ENCODE measurements at regions not wholly inside any gene's neighbourhood (a gene's known extent, or its start where the extent isn't known, plus 50 kb on each side); places are given as distances from the start of the nearest gene placed in this dataset.
A peak's percentile ranks its signal among the peaks of the same experiment; 100 is the strongest.

DNA sequence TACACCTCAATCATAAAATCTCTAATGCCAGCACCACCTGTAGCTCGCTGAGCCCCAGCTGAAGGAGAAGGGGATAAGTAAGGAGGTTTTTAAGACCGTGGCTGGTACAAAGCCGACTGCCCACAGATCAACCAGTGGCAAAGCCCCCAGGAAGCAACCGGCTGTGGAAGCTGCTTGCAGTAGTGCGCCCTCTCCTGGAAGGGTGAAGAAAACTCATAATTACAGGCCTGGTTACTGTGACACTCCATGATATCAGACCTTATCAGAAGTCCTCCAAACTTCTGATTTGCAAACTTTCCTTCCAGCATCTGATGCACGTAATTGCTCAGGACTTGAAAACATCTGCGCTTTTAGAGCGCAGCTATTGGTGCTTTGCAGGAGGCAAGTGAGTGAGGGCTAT, 63.1 kb upstream of the MCTP2 start:
- Histone ChIP-seq H3K4me3 (ENCODE audit: low read length, poor library complexity, severe bottlenecking) (no peak overlapping the region), H4K20me1 (ENCODE audit: insufficient read depth, low read length, poor library complexity, severe bottlenecking) (no peaks in the 10 kb centered on the region)
- TF ChIP-seq CTCF (conservative IDR thresholded peaks at IDR 0.05; ENCODE audit: low read length) (peak; percentile 86), EZH2phosphoT487 (IDR thresholded peaks at IDR 0.05; ENCODE audit: borderline replicate concordance) (no peak)

DNA sequence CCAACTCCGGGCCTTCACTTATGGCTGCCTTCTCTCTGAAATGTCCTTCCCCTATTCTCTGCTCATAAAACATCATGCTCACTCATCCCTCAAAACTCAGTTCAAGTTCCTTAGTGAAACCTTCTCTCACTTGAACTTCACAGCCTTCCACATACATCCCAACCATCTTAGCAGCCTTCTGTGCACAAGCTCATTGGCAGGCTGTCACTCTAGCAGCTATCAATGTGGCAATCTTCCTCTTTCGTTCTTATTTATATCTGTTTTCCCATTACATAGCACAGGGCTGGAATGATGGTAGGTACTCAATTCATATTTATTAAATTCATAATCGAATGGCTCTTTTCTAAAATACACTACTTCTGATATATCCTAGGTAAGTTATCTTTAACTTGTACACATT, 66.4 kb upstream of the MCTP2 start:
- Histone ChIP-seq H3F3A (ENCODE audit: low read depth) (no peaks in the 10 kb centered on the region), H3K79me2 (ENCODE audit: insufficient read depth, low read length) (no peaks in the 10 kb centered on the region), H3K9ac (ENCODE audit: low read depth, low read length, poor library complexity, severe bottlenecking) (peak overlapping the region; percentile 5), H2AFZ (ENCODE audit: low read length) (no peak overlapping the region), H4K20me1 (ENCODE audit: insufficient read depth, low read length, poor library complexity, severe bottlenecking) (no peaks in the 10 kb centered on the region), H3K4me3 (ENCODE audit: low read length, poor library complexity, severe bottlenecking) (no peak overlapping the region), H3K4me1 (ENCODE audit: insufficient read depth, low read length, poor library complexity, severe bottlenecking) (peaks cover 10% of the 10 kb centered on the region), H3K9me3 (ENCODE audit: insufficient read depth, low read depth, low read length) (no peaks in the 10 kb centered on the region; the same call in 1 of the 2 replicates), H3K36me3 (ENCODE audit: insufficient read depth, low read length) (no peaks in the 10 kb centered on the region), H3K4me2 (ENCODE audit: low read depth, low read length, poor library complexity, severe bottlenecking) (peak overlapping the region; percentile 3), H3K27me3 (ENCODE audit: insufficient read depth, low read length, poor library complexity, severe bottlenecking) (no peaks in the 10 kb centered on the region), H3K9me2 (replicated peaks; ENCODE audit: low read depth, low read length) (no peaks in the 10 kb centered on the region)
- TF ChIP-seq EZH2phosphoT487 (IDR thresholded peaks at IDR 0.05; ENCODE audit: borderline replicate concordance) (no peak), CTCF (conservative IDR thresholded peaks at IDR 0.05; ENCODE audit: low read length) (no peak)

More for the DNA sequence above, 63.1 kb upstream of the MCTP2 start:
- H2AFZ ChIP-seq (ENCODE audit: low read length) = no peak overlapping the region
- H3K79me2 ChIP-seq (ENCODE audit: insufficient read depth, low read length) = no peaks in the 10 kb centered on the region
- peak overlapping the region; percentile 12 for H3K9ac ChIP-seq (ENCODE audit: low read depth, low read length, poor library complexity, severe bottlenecking)
- no peaks in the 10 kb centered on the region for H3K9me2 ChIP-seq (replicated peaks; ENCODE audit: low read depth, low read length)
- no peak overlapping the region for H3K4me2 ChIP-seq (ENCODE audit: low read depth, low read length, poor library complexity, severe bottlenecking)
- H3F3A ChIP-seq (ENCODE audit: low read depth) = no peaks in the 10 kb centered on the region
- H3K9me3 ChIP-seq (ENCODE audit: insufficient read depth, low read depth, low read length) = peaks cover 5% of the 10 kb centered on the region; the same call in 1 of the 2 replicates
- no peaks in the 10 kb centered on the region for H3K36me3 ChIP-seq (ENCODE audit: insufficient read depth, low read length)
- no peaks in the 10 kb centered on the region for H3K27me3 ChIP-seq (ENCODE audit: insufficient read depth, low read length, poor library complexity, severe bottlenecking)
- H3K4me1 ChIP-seq (ENCODE audit: insufficient read depth, low read length, poor library complexity, severe bottlenecking) = peaks cover 10% of the 10 kb centered on the region

DNA sequence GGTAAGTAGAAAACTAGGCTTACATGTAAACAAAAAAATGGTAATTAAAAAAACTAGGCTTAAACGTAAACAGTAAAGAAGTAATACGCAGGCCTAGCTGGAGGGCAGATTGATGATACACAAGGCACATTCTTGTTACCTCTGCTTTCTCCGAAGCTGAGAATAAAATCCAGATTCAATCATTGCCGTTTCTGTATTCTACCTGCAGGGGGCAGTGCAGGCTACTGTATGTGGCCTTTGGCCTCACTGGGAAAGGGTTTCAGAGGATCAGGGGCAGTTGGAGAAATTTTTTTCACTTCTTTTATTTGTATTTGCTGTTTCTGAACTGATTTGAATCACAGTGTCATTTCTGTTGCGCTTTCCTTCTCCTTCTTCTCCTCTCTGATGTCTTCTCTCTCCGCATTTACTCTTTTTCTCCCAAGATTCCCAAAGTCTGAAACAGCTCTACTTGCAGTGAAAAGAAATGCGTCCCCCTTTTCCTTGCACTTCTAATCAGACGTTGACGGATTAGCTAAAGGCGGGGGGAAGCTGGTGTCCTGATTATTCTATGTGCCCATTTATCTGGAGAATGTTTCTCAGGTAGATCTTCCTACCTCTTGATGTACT, 67.1 kb upstream of the MCTP2 start:
- Histone ChIP-seq H3F3A (ENCODE audit: low read depth) (no peaks in the 10 kb centered on the region), H3K27me3 (ENCODE audit: insufficient read depth, low read length, poor library complexity, severe bottlenecking) (no peaks in the 10 kb centered on the region), H3K4me2 (ENCODE audit: low read depth, low read length, poor library complexity, severe bottlenecking) (peak overlapping the region; percentile 3), H3K9me3 (ENCODE audit: insufficient read depth, low read depth, low read length) (no peaks in the 10 kb centered on the region; the same call in 1 of the 2 replicates), H3K79me2 (ENCODE audit: insufficient read depth, low read length) (no peaks in the 10 kb centered on the region), H3K4me3 (ENCODE audit: low read length, poor library complexity, severe bottlenecking) (no peak overlapping the region), H3K36me3 (ENCODE audit: insufficient read depth, low read length) (no peaks in the 10 kb centered on the region), H2AFZ (ENCODE audit: low read length) (no peak overlapping the region), H3K4me1 (ENCODE audit: insufficient read depth, low read length, poor library complexity, severe bottlenecking) (peaks cover 10% of the 10 kb centered on the region), H3K9ac (ENCODE audit: low read depth, low read length, poor library complexity, severe bottlenecking) (peak overlapping the region; percentile 5), H4K20me1 (ENCODE audit: insufficient read depth, low read length, poor library complexity, severe bottlenecking) (no peaks in the 10 kb centered on the region), H3K9me2 (replicated peaks; ENCODE audit: low read depth, low read length) (no peaks in the 10 kb centered on the region)
- TF ChIP-seq CTCF (conservative IDR thresholded peaks at IDR 0.05; ENCODE audit: low read length) = peak; percentile 96
- TF ChIP-seq EZH2phosphoT487 (IDR thresholded peaks at IDR 0.05; ENCODE audit: borderline replicate concordance) = no peak

Data from Loucy (cell line).